GM10248 (cell line): ENCODE measurements at regions not wholly inside any gene's neighbourhood (a gene's known extent, or its start where the extent isn't known, plus 50 kb on each side); places are given as distances from the start of the nearest gene placed in this dataset.

Experiments
- CTCF ChIA-PET: fragments of 300-600 bp; sonication (Branson Sonifier 250); formaldehyde crosslinking; extraction: SDS; loops from one replicate; lab custom pipeline; 2021; ENCODE audit warnings: antibody characterized with exemption; lab: Yijun Ruan, JAX
- POLR2A ChIA-PET: fragments of 350-650 bp; sonication (Branson Sonifier 250); formaldehyde crosslinking; extraction: SDS; loops from one replicate; lab custom pipeline; 2020; ENCODE audit warnings: antibody characterized with exemption; lab: Yijun Ruan, JAX
- DNase-seq: peaks from one replicate; pipeline ENCODE4 v3.0.0; 2012; ENCODE audit errors: extremely low spot score
- TF ChIP-seq, protein P1 (sequence below): IDR thresholded peaks from 2 replicates; pipeline ENCODE4 v1.5.1; 2012; ENCODE audit warnings: mild to moderate bottlenecking, low read depth; ENCODE audit errors: extremely low read depth, missing control alignments, control extremely low read depth

GRCh38 chr3:163852233-163852632 lies 1226.1 kb downstream of the SI start:
- ChIA-PET POLR2A (no interaction called here), CTCF (no interaction called here)
- TF ChIP-seq, protein P1, sequence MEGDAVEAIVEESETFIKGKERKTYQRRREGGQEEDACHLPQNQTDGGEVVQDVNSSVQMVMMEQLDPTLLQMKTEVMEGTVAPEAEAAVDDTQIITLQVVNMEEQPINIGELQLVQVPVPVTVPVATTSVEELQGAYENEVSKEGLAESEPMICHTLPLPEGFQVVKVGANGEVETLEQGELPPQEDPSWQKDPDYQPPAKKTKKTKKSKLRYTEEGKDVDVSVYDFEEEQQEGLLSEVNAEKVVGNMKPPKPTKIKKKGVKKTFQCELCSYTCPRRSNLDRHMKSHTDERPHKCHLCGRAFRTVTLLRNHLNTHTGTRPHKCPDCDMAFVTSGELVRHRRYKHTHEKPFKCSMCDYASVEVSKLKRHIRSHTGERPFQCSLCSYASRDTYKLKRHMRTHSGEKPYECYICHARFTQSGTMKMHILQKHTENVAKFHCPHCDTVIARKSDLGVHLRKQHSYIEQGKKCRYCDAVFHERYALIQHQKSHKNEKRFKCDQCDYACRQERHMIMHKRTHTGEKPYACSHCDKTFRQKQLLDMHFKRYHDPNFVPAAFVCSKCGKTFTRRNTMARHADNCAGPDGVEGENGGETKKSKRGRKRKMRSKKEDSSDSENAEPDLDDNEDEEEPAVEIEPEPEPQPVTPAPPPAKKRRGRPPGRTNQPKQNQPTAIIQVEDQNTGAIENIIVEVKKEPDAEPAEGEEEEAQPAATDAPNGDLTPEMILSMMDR: no peak
- no peak for DNase-seq

- TF ChIP-seq, protein P1: no peak
- no peak for DNase-seq
- POLR2A ChIA-PET: no interaction called here
- CTCF ChIA-PET: no interaction called here
Measured at GRCh38 chr3:163838769-163839168, 1239.5 kb downstream of the SI start.

GRCh38 chr3:163832547-163832946 lies 1245.7 kb downstream of the SI start:
- ChIA-PET POLR2A (no interaction called here), CTCF (no interaction called here)
- TF ChIP-seq, protein P1: no peak
- DNase-seq: no peak

- no peak for DNase-seq
- TF ChIP-seq, protein P1: no peak
- ChIA-PET CTCF (no interaction called here), POLR2A (no interaction called here)
Measured at GRCh38 chr3:163821841-163822240, 1256.5 kb downstream of the SI start.

- TF ChIP-seq, protein P1: no peak
Measured at GRCh38 chr3:163817015-163817414, 1261.3 kb downstream of the SI start.

DNA sequence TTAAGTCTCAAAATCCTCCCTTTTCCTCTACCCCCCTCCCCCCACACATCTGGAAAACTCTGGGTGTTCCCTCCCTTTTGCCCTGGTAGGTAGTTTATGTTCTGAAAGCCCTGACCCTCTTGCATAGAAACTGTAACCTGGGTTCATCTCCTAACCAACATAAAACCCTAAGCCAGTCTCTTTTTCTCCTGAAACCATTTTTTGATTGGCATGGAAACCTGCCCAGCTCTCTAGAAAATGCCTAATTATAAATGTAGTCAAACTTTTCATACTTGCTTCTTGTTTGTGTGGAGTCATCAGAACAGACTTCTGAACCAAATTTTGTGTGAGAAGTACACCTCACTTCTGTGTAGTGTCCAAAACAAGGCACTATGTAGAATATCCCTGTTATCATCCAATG lies 1264.4 kb downstream of the SI start:
- ChIA-PET POLR2A (no interaction called here), CTCF (interaction anchor here (1.7 kb wide), 1 partner anchor 14 kb away, joined by 7 read pairs; no protein-coding TSS in a partner anchor)
- no peak for DNase-seq
- TF ChIP-seq, protein P1: no peak

More at GRCh38 chr3:163817015-163817414, 1261.3 kb downstream of the SI start:
- ChIA-PET CTCF (no interaction called here), POLR2A (no interaction called here)
- no peak for DNase-seq

- TF ChIP-seq, protein P1: no peak
- ChIA-PET POLR2A (no interaction called here), CTCF (no interaction called here)
- DNase-seq: no peak
Measured at GRCh38 chr3:163812006-163812405, 1266.3 kb downstream of the SI start.
